HG03342 (cell line): ENCODE measurements at regions not wholly inside any gene's neighbourhood (a gene's known extent, or its start where the extent isn't known, plus 50 kb on each side); places are given as distances from the start of the nearest gene placed in this dataset.
"Not testable (repeated sequence)": the region's sequence is repeated elsewhere in the genome, so short reads cannot be mapped to it uniquely, and the experiment has no call there.

Experiments
- ATAC-seq: cut with Tn5 transposase; IDR thresholded peaks from one replicate; pipeline ENCODE4 v1.9.1; 2021; ENCODE audit warnings: mild to moderate bottlenecking, moderate library complexity; ENCODE audit not compliant: unreplicated experiment

DNA sequence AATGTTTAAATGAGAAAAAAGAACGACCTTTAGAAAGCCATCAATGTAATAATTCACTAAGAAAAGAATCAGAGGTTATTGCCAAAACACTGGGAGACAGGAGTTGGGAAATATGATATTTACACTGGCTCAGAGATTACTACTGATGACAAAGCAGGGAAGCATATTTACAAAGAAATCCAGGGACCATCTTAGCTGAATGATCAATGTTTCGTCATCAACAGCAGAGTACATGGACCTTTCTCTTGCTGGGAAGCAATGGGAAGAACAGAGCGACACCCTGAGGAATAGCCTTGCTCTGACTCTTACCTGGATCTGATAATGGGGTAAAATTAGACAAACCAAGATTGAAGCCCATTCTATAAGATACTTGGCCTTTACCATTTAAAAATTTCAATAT is 1293.5 kb downstream of the XPNPEP1 start:
- ATAC-seq, result no peak

DNA sequence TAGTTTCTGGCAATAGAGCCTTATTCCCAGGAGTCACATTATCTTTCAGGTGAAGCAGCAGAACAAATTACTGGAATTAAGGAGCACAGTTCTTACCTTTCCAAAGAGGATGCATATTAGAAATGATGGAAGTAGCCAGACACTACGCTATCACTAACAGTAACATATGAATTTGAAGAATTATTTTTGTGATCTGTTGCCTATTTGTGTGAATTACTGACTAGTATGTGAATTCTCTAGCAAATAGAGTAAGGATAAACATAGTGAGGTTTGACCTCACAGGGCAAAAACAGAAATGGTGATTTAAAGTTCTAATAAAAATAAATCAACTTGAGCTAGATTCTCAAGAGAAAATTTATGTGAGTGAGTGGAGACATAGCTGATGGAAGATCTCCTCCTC is 1299.3 kb downstream of the XPNPEP1 start:
- ATAC-seq, result no peak

GRCh38 chr10:108620821-108621534 is 1302.3 kb downstream of the XPNPEP1 start:
- ATAC-seq, result no peak

DNA sequence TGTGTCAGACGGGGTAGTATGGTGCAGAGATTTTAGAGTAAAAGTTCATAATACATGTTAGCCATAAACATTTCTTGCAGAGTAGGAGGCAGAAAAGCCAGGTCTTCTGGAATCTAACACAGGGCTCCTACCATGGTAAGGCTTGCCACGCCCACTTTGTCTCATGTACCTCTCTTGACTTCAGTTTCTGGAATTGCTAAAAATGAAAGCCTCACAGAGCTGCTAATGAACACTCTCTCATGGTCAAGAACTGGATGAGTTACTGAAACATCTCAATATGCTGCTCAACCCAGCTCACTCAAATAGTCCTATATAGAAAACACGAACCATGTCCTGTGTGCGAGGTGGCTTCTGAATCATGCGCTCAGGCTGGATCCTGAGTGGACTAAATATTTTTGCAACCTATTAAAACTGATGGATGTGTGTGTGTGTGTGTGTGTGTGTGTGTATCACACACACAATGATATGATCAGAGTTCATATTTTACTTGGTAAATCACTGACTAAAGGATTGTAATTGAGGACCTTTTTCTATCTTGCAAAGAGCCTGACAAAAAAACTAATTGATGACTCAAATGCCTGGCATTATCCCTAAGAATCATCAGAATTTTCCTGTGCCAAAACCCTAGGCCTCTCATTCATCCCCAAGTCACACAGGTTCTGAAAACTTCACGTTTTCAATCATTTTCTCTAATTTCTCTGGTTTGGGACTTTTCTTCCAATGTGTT is 1306.6 kb downstream of the XPNPEP1 start:
- no peak for ATAC-seq

DNA sequence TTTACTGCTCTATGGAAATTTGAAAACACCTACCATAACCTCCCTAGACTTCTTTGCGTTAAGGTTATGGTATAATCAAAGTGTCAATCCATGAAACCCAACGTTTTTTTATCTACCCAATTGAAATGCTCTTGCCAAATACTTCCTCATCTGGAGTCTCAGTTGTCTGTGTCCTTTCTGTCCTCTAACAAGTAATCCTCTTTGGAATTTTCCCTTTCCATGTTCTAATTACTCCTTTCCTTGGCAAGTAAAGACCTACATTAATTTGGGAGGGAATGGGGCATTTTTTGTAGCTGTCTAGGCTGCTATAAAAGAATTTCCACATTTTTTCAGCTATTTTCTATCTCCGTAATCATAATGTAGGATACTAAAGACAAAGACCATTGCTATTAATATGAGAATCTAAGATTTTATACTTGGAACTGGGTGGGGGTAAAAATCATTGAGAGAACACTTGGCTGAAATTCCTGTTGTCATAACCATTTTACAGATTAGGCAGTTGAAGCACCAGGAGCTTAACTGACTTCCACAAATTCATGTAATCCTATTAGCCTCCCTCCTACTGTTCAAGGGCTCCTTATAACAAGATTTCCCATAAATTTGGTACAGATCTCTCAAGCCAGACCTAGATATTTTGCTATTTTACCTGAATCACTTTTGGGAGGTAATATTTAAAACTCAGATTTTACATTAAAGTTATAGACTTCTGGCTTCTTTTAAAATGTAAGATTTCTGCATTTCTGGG is 1307.6 kb downstream of the XPNPEP1 start:
- no peak for ATAC-seq

DNA sequence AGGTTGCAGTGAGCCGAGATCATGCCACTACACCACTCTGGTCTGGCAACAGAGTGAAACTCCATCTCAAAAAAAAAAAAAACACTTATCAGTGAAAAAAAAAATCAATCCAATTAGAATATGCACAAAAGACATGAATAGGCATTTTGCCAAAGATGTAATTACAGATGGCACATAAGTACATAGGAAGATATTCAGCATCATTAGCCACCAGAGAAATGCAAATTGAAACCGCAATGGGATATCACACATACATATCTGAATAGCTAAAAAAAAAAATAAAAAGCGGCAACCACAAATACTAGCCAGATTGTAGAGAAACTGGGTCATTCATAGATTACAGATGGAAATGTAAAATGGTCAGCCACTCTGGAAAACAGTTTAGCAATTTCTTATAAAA is 1310.8 kb downstream of the XPNPEP1 start:
- no peak for ATAC-seq

- ATAC-seq, result no peak
Observed at GRCh38 chr10:108608860-108609259, 1314.5 kb downstream of the XPNPEP1 start.

- no peak for ATAC-seq
Observed at GRCh38 chr10:108601851-108602250, 1321.5 kb downstream of the XPNPEP1 start.

DNA sequence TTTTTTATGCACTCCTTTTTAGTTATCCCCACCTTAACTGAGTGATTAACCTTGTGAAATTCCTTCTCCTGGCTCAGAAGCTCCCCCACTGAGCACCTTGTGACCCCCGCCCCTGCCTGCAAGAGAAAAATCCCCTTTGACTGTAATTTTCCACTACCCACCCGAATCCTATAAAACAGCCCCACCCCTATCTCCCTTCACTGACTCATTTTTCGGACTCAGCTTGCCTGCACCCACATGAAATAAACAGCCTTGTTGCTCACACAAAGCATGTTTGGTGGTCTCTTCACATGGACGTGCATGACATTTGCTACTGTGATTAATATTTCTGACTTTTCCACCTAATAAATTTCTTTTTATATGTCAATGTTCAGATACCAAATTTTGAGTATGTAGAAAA is 1322.8 kb downstream of the XPNPEP1 start:
- ATAC-seq, result not testable (repeated sequence)

- ATAC-seq, result not testable (repeated sequence)
Observed at GRCh38 chr10:108599317-108599716, 1324.0 kb downstream of the XPNPEP1 start.

GRCh38 chr10:108598831-108599230 is 1324.5 kb downstream of the XPNPEP1 start:
- ATAC-seq, result no peak

GRCh38 chr10:108598320-108598695 is 1325.0 kb downstream of the XPNPEP1 start:
- ATAC-seq, result no peak

DNA sequence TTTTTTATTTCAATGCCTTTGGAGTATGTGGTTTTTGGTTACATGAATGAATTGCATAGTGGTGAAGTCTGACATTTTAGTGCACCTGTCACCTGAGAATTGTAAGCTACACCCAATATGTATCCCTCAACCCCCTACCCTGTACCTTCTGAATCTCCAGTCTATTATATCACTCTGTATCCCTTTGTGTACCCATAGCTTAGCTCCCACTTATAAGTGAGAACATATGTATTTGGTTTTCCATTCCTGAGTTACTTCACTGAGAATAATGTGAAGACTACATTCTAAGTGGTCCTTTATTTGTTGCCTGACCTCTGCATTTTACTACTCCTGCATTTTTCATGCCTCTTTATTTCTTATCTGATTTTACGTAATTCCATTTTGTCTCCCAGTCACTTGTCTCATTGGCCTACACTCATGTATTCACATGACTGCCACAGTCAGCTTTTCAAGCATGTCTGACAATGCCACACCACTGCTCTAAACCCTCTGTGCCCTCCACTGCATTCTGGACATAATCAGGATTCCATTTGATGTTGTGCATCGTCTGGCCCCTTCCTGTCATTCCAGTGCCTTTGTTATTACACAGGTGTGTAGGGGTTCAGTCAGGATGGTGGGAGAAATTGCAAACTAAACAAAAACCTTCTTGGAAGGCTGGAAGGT is 1325.5 kb downstream of the XPNPEP1 start:
- ATAC-seq, result no peak

DNA sequence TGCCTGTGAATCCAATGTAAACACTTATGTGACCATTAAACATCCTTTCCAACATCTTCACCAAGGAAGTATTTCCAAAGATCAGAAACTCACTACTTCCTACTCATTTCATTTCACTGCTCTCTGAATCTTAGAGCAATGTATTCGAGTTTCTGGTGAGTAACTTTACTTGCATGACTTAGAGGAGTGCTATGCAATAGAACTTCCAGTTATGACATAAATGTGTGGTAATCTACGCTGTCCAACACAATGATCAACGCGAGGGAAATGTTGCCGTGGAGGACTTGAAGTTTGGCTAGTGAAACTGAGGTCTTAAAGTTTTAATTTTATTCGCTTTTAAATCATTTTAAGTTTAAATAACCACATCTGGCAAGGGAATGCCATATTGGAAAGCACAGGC is 1326.3 kb downstream of the XPNPEP1 start:
- ATAC-seq, result no peak

GRCh38 chr10:108592956-108593355 is 1330.4 kb downstream of the XPNPEP1 start:
- no peak for ATAC-seq

- no peak for ATAC-seq
Observed at GRCh38 chr10:108591417-108591816, 1331.9 kb downstream of the XPNPEP1 start.

- no peak for ATAC-seq
Observed at GRCh38 chr10:108586424-108586823, 1336.9 kb downstream of the XPNPEP1 start.

DNA sequence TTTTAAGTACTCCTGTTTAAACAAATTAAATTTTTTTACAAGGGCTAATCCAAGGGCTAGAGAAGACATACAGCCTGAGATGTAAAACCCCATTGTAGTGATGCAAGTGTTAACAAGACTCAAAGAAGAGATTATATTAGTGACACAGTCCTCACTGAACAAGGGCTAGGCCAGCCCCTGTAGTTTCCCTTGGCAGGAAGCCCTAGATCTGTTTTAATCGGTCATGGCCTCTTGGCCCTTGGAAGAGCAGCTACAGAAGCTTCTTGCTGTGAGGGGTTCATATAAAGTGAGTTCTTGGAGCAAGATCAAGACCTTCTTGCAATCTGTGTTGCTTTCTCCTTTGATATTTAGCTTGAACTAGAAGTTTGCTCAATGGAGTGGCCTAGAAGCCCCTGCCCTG is 1339.4 kb downstream of the XPNPEP1 start:
- no peak for ATAC-seq

- ATAC-seq, result no peak
Observed at GRCh38 chr10:108582888-108583287, 1340.4 kb downstream of the XPNPEP1 start.

DNA sequence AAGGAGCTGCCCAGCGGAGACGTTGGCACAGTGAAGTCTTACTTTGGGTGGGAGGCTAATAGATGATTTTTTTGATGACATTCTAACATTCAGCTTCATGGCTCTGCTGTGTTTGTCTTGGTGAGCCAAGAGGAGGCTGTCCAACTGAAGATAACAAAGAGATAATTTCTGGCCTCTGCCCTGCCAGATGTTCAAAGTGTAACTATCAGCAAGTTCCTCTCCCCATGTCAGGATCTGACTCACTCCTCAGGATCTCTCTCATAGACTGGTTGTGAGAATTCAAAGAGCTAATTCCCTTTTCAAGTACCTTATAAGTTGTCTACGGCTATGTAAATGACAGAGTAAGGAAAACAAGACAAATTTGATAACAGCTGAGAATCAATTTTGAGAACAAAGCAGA is 1340.9 kb downstream of the XPNPEP1 start:
- no peak for ATAC-seq

- ATAC-seq, result no peak
Observed at GRCh38 chr10:108578258-108578657, 1345.1 kb downstream of the XPNPEP1 start.
